HTR-8/SVneo (cell line): ENCODE measurements at regions not wholly inside any gene's neighbourhood (a gene's known extent, or its start where the extent isn't known, plus 50 kb on each side); places are given as distances from the start of the nearest gene placed in this dataset.

Experiments
- DNase-seq: peaks from one replicate; pipeline ENCODE4 v3.0.0; 2011; ENCODE audit warnings: low spot score, mixed read lengths; ENCODE audit not compliant: insufficient read length
- FAIRE-seq: peaks from 2 replicates; lab custom pipeline; 2011; peaks lifted over from hg19 to GRCh38; lab: Jason Lieb, UNC

GRCh38 chr3:110804856-110805255 lies 266.8 kb upstream of the NECTIN3 start:
- FAIRE-seq (no peak), DNase-seq (no peak)

- DNase-seq (no peak), FAIRE-seq (no peak)
These were observed 264.7 kb upstream of the NECTIN3 start for GRCh38 chr3:110806924-110807323.

- no peak for DNase-seq
- FAIRE-seq = no peak
These were observed 263.0 kb upstream of the NECTIN3 start for GRCh38 chr3:110808630-110809029.

DNA sequence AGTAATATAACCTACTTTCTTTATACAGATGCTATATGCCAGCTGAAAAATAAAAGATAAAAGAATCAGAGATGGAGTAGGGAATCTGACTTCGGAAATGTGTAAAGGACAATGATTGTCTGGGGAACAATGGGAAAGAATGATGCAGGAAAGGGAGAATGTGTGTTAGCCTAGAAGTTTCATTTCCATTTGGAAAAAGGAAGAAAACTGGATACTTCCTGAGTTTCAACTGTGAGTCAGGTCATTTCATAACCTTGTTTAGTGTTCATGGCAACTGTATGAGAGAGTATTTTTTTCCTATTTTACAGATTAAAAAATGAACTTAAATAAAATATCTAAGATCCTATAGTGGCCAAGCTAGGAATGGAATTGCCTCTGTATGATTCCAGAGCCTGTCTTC lies 261.3 kb upstream of the NECTIN3 start:
- FAIRE-seq (no peak), DNase-seq (no peak)

GRCh38 chr3:110811050-110811449 lies 260.6 kb upstream of the NECTIN3 start:
- DNase-seq (no peak), FAIRE-seq (no peak)

GRCh38 chr3:110813541-110813940 lies 258.1 kb upstream of the NECTIN3 start:
- no peak for DNase-seq
- no peak for FAIRE-seq

DNA sequence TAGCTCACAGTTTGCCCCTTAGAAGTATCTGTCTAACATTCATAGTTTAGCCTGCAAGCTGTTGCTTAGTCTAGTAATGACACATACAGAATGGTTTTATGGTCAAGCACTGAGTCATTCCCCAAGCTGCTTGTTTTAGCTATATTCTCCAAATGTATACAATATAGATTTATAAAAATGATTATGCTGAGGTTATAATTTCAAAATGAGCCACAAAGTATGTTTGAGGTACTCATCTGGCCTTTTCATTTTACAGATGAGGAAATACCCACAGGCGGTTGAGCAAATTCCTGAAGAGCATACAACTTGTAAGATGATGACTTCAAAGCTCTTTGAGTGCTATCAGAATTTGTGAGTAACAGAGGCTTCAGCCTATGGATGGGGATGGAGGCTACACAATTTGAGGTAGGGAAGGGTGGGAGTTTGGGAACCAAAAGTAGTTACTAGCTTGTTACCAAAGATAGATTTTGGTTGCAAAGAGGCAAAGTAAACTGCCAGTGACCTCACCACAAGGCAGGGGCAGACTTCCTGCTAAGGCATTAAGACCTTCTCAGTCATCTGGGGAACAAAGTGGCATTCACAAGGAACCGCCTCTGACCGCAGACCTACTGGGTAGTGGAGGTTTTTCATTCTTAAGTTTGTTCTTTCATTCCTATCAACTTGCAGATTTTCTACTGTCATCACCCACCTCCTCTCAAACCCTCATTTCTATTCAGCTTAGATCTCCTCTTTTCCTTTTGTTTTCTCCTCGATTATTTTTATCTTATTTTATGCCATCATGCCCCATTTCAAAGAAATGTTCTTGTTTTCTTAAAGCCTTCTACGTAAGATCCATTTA lies 257.2 kb upstream of the NECTIN3 start:
- FAIRE-seq = no peak

DNA sequence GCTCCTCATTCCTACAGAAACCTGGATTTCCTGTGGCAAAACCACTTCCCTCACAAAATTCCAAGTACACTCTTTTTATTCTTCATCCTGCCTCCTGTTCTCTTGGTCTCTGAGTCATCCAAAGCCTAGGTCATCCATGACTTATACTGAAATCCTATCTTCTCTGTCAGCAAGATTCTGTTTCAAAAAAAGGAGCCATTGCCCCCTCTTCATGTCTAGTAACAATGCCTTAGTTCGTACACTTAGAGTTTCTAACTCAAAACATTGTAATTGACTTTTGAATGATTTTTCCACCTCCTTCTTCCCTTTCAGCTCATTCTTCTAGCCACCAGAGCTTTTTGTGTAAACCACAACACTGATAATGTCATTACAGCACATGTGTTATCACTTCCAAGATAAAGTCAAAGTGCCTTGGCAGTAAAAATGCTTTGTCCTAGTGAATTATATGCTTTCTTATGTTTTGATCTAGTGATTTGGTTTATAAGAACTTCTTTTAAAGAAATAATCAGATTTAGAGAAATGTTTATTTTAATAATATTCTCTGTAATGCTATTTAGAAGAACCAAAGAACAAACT lies 256.5 kb upstream of the NECTIN3 start:
- FAIRE-seq (no peak), DNase-seq (peak; percentile 12)

More for the DNA sequence above, 257.2 kb upstream of the NECTIN3 start:
- DNase-seq = peak; percentile 10

DNA sequence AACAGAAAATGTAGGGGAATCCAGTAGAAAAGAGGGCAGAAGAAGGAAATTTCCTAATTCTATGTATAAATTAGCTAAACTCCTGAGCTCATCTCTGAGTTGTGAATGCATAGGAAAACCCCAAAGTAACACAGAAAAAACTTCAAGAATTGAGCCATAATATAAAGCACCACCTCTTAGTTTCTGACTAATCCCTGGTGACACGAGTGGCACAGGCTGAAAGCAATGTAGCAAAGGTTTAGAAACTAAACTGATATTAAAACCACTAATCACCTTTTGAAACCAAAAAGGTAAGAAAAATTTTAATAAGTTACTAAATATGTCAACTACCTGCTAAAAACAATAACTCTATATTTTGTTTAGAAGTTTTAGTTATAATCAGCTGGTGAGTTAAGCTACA lies 255.6 kb upstream of the NECTIN3 start:
- no peak for FAIRE-seq
- no peak for DNase-seq

GRCh38 chr3:110821586-110821985 lies 250.0 kb upstream of the NECTIN3 start:
- DNase-seq (no peak), FAIRE-seq (no peak)

GRCh38 chr3:110822971-110823370 lies 248.6 kb upstream of the NECTIN3 start:
- FAIRE-seq (no peak), DNase-seq (no peak)

- DNase-seq = no peak
- FAIRE-seq = no peak
These were observed 224.6 kb upstream of the NECTIN3 start for GRCh38 chr3:110846971-110847370.

DNA sequence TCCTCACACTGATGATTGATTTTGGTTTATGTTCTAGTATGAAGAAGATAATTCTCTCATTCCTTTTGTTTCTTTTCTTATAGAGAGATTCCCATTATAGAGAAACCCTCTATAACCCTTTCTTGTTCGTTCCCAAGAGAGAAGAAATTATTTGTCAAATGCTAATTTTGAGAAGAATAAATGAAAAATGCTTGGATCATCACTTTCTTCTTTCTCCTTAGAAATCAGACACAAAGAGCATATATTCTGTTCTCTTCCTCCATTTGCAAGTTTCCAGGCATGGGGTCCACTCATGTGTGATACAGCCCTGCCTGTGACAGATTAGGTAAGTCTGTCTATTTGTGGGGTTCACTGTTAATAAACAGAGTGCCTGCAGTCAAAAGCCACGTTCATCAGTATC lies 222.6 kb upstream of the NECTIN3 start:
- no peak for DNase-seq
- no peak for FAIRE-seq

- no peak for FAIRE-seq
- DNase-seq = no peak
These were observed 219.9 kb upstream of the NECTIN3 start for GRCh38 chr3:110851736-110852135.

GRCh38 chr3:110855207-110855606 lies 216.4 kb upstream of the NECTIN3 start:
- no peak for FAIRE-seq
- DNase-seq = no peak

DNA sequence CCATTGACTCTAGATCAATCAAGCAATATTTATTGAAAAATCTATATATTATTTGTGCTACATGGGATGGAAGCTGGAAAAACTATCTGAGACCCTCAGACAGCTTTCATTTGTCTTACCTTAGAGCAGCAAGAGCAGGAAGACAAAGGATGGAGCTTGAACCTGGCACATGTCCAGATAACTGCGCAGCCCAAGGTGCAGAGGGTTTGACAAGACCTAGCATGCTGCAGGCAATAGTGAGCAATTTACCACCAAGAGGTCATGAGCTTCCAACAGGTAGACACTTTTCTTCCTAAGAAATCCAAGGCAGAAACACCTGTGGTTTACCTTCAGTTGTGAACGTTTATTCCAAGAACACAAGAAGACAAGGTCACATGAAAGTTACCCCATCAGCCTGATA lies 214.7 kb upstream of the NECTIN3 start:
- DNase-seq (no peak), FAIRE-seq (no peak)

- DNase-seq (no peak), FAIRE-seq (no peak)
These were observed 213.1 kb upstream of the NECTIN3 start for GRCh38 chr3:110858549-110858948.

DNA sequence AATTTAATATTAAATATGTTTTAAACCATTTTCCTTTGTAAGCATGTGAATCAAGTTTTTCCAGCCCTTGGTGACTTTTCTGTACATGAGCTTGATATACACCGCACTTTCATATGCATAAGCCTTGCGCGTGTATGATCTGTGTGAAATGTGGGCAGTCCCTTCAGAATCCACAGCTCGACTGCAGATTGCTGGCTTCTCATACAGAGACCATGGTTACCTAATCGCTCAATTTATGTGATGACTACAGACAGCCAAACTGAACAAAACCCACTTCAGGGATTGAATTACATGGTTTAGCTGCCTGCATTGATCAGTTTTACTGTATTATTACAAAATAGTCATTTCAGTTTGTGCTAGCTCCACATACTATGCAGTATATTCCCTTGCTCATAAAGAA lies 212.3 kb upstream of the NECTIN3 start:
- FAIRE-seq (no peak), DNase-seq (no peak)

DNA sequence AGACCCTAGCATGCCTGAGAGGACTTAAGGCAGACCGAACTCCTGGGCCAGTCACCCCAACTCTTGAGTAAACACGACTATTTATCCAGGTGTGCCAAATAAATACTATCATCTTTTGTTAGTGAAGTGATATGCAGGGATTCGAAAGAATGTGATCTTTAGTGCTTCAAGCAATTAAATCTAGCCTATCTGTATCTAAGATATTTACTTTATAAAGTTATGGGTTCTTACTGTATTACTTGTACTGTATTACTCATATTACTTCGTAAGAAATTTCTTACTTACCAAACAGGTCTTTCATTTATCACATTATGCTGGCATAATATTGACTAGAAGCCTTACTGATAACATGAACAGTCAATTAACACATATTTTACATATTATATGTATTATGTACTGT lies 211.6 kb upstream of the NECTIN3 start:
- FAIRE-seq = no peak
- DNase-seq = no peak

DNA sequence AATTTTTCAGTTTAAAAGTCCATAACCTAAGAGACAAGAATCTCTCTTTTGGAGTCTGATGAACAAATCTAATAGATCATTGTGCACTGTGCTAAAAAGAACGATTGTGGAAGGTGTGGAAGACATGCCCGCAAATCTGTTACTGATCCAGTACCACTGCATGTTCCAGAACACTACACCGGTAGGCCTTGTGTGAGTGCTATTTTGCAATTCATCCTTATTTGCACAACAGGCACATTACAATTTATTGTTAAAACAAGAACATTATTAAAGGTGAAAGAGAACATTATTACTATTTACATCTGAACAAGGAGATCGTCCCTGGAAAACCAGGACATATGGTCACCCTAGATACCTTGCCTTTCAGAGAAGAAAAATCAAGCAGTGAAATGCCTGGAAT lies 205.7 kb upstream of the NECTIN3 start:
- no peak for DNase-seq
- no peak for FAIRE-seq

- FAIRE-seq (no peak), DNase-seq (no peak)
These were observed 203.5 kb upstream of the NECTIN3 start for GRCh38 chr3:110868106-110868505.

- FAIRE-seq = no peak
- DNase-seq = no peak
These were observed 201.9 kb upstream of the NECTIN3 start for GRCh38 chr3:110869736-110870135.
